ENCODE measurements at regions not wholly inside any gene's neighbourhood (a gene's known extent, or its start where the extent isn't known, plus 50 kb on each side); places are given as distances from the start of the nearest gene placed in this dataset.

GRCh38 chr1:84745857-84746256, 55.6 kb upstream of the SSX2IP start:
- no peak for DNase-seq (ENCODE audit: low spot score)
- no peak for TF ChIP-seq EZH2phosphoT487 (IDR thresholded peaks at IDR 0.05)
- TF ChIP-seq EZH2 (IDR thresholded peaks at IDR 0.05): no peak
- no peak for TF ChIP-seq CTCF (IDR thresholded peaks at IDR 0.05)
- no peak overlapping the region for H3K4me3 ChIP-seq
- H3K36me3 ChIP-seq: no peaks in the 10 kb centered on the region
- no peaks in the 10 kb centered on the region for H4K20me1 ChIP-seq (ENCODE audit: low read depth)
- H3K27ac ChIP-seq: no peak overlapping the region
- Mint-ChIP-seq H3K36me3 (no peaks in the 10 kb centered on the region), H3K27me3 (ENCODE audit: insufficient read depth, low read depth) (no peaks in the 10 kb centered on the region), H3K27ac (no peak overlapping the region), H3K9me3 (no peaks in the 10 kb centered on the region), H3K4me3 (no peak overlapping the region), H3K4me1 (peaks cover under 1% of the 10 kb centered on the region)
- H3K4me1 ChIP-seq: no peaks in the 10 kb centered on the region
- H2AFZ ChIP-seq (replicated peaks): no peak overlapping the region
- no peak overlapping the region for H3K4me2 ChIP-seq
- no peak overlapping the region for H3K9ac ChIP-seq
- H3F3A ChIP-seq (ENCODE audit: low read depth): no peaks in the 10 kb centered on the region
- no peaks in the 10 kb centered on the region for H3K79me2 ChIP-seq (ENCODE audit: low read depth)
- no peaks in the 10 kb centered on the region for H3K9me3 ChIP-seq (ENCODE audit: low read depth)
- no peaks in the 10 kb centered on the region for H3K27me3 ChIP-seq

- Mint-ChIP-seq H3K4me3 (no peak overlapping the region), H3K9me3 (no peaks in the 10 kb centered on the region), H3K36me3 (no peaks in the 10 kb centered on the region), H3K4me1 (peaks cover 6% of the 10 kb centered on the region), H3K27ac (no peak overlapping the region), H3K27me3 (ENCODE audit: insufficient read depth, low read depth) (no peaks in the 10 kb centered on the region)
- Histone ChIP-seq H3K4me3 (no peak overlapping the region), H3K27me3 (no peaks in the 10 kb centered on the region), H3K36me3 (no peaks in the 10 kb centered on the region), H3F3A (ENCODE audit: low read depth) (peaks cover 18% of the 10 kb centered on the region), H3K27ac (no peak overlapping the region), H3K9ac (no peak overlapping the region), H3K4me1 (peaks cover 12% of the 10 kb centered on the region), H3K9me3 (ENCODE audit: low read depth) (no peaks in the 10 kb centered on the region), H4K20me1 (ENCODE audit: low read depth) (no peaks in the 10 kb centered on the region), H3K79me2 (ENCODE audit: low read depth) (no peaks in the 10 kb centered on the region), H2AFZ (replicated peaks) (no peak overlapping the region), H3K4me2 (no peak overlapping the region)
- TF ChIP-seq EZH2 (IDR thresholded peaks at IDR 0.05) (no peak), CTCF (IDR thresholded peaks at IDR 0.05) (no peak)
- no peak for DNase-seq (ENCODE audit: low spot score)
These were observed 53.6 kb upstream of the SSX2IP start for GRCh38 chr1:84743896-84744295.

- H3K9me3 ChIP-seq (ENCODE audit: low read depth): no peaks in the 10 kb centered on the region
- no peak overlapping the region for H3K4me2 ChIP-seq
- Mint-ChIP-seq H3K4me3 (no peak overlapping the region), H3K9me3 (no peaks in the 10 kb centered on the region), H3K27me3 (ENCODE audit: insufficient read depth, low read depth) (no peaks in the 10 kb centered on the region), H3K27ac (no peak overlapping the region), H3K36me3 (no peaks in the 10 kb centered on the region), H3K4me1 (peaks cover 6% of the 10 kb centered on the region)
- peaks cover 12% of the 10 kb centered on the region for H3K4me1 ChIP-seq
- no peaks in the 10 kb centered on the region for H4K20me1 ChIP-seq (ENCODE audit: low read depth)
- no peak overlapping the region for H3K4me3 ChIP-seq
- H3K9ac ChIP-seq: no peak overlapping the region
- no peaks in the 10 kb centered on the region for H3K36me3 ChIP-seq
- no peak for TF ChIP-seq CTCF (IDR thresholded peaks at IDR 0.05)
- TF ChIP-seq EZH2phosphoT487 (IDR thresholded peaks at IDR 0.05): no peak
- TF ChIP-seq EZH2 (IDR thresholded peaks at IDR 0.05): no peak
- no peak for DNase-seq (ENCODE audit: low spot score)
- H3K79me2 ChIP-seq (ENCODE audit: low read depth): no peaks in the 10 kb centered on the region
- no peaks in the 10 kb centered on the region for H3K27me3 ChIP-seq
- H3K27ac ChIP-seq: no peak overlapping the region
- H2AFZ ChIP-seq (replicated peaks): no peak overlapping the region
- peaks cover 18% of the 10 kb centered on the region for H3F3A ChIP-seq (ENCODE audit: low read depth)
These were observed 52.4 kb upstream of the SSX2IP start for GRCh38 chr1:84742653-84743052.
